ENCODE measurements at regions not wholly inside any gene's neighbourhood (a gene's known extent, or its start where the extent isn't known, plus 50 kb on each side); places are given as distances from the start of the nearest gene placed in this dataset.
A peak's percentile ranks its signal among the peaks of the same experiment; 100 is the strongest.

GRCh38 chr10:130371156-130371555, 235.0 kb downstream of the GLRX3 start:
- ATAC-seq (ENCODE audit: low FRiP score in 2 of 2) (no peak), DNase-seq (no peak)
- Histone ChIP-seq H3K27me3 (no peaks in the 10 kb centered on the region), H3K36me3 (no peaks in the 10 kb centered on the region), H3K27ac (no peak overlapping the region), H3K4me3 (no peak overlapping the region), H3K9me3 (no peaks in the 10 kb centered on the region), H3K4me1 (no peaks in the 10 kb centered on the region)
- WGBS, 2 donors, result 17 to 62% methylated on average over 1 to 6 of the region's 6 CpGs
- TF ChIP-seq POLR2AphosphoS5 (IDR thresholded peaks at IDR 0.05), result no peak
- no peak for TF ChIP-seq CTCF (IDR thresholded peaks at IDR 0.05)
- no peak for TF ChIP-seq POLR2A (IDR thresholded peaks at IDR 0.05)
- TF ChIP-seq EP300 (IDR thresholded peaks at IDR 0.05), result no peak

- DNase-seq, result peak in 1 of 2 donors; percentile 13
Observed at GRCh38 chr10:130371666-130372065, 235.5 kb downstream of the GLRX3 start.

GRCh38 chr10:130372222-130372621, 236.0 kb downstream of the GLRX3 start:
- Histone ChIP-seq H3K4me3 (no peak overlapping the region), H3K4me1 (no peaks in the 10 kb centered on the region), H3K27me3 (no peaks in the 10 kb centered on the region), H3K27ac (no peak overlapping the region), H3K36me3 (no peaks in the 10 kb centered on the region), H3K9me3 (no peaks in the 10 kb centered on the region)
- ATAC-seq (ENCODE audit: low FRiP score in 2 of 2), result peak in 1 of 2 donors; percentile 6
- TF ChIP-seq POLR2AphosphoS5 (IDR thresholded peaks at IDR 0.05) (no peak), POLR2A (IDR thresholded peaks at IDR 0.05) (no peak), CTCF (IDR thresholded peaks at IDR 0.05) (no peak), EP300 (IDR thresholded peaks at IDR 0.05) (no peak)
- 86 to 91% methylated on average over 7 to 9 of the region's 11 CpGs for WGBS, 2 donors
- peak in 1 of 2 donors; percentile 12 for DNase-seq

More at GRCh38 chr10:130371666-130372065, 235.5 kb downstream of the GLRX3 start:
- no peaks in the 10 kb centered on the region for H3K4me1 ChIP-seq
- H3K9me3 ChIP-seq, result no peaks in the 10 kb centered on the region
- no peak for TF ChIP-seq POLR2A (IDR thresholded peaks at IDR 0.05)
- TF ChIP-seq POLR2AphosphoS5 (IDR thresholded peaks at IDR 0.05), result no peak
- no peak for TF ChIP-seq CTCF (IDR thresholded peaks at IDR 0.05)
- TF ChIP-seq EP300 (IDR thresholded peaks at IDR 0.05), result no peak
- H3K36me3 ChIP-seq, result no peaks in the 10 kb centered on the region
- H3K27ac ChIP-seq, result no peak overlapping the region
- 55 to 67% methylated on average over 8 to 16 of the region's 16 CpGs for WGBS, 2 donors
- H3K4me3 ChIP-seq, result no peak overlapping the region
- ATAC-seq (ENCODE audit: low FRiP score in 2 of 2), result no peak
- no peaks in the 10 kb centered on the region for H3K27me3 ChIP-seq

GRCh38 chr10:130372866-130373265, 236.7 kb downstream of the GLRX3 start:
- Histone ChIP-seq H3K27ac (no peak overlapping the region), H3K4me3 (no peak overlapping the region), H3K9me3 (no peaks in the 10 kb centered on the region), H3K36me3 (no peaks in the 10 kb centered on the region), H3K4me1 (no peaks in the 10 kb centered on the region), H3K27me3 (no peaks in the 10 kb centered on the region)
- no peak for ATAC-seq (ENCODE audit: low FRiP score in 2 of 2)
- DNase-seq, result no peak
- TF ChIP-seq POLR2A (IDR thresholded peaks at IDR 0.05) (no peak), CTCF (IDR thresholded peaks at IDR 0.05) (no peak), POLR2AphosphoS5 (IDR thresholded peaks at IDR 0.05) (no peak), EP300 (IDR thresholded peaks at IDR 0.05) (no peak)
- 79 to 80% methylated on average over 9 of the region's 9 CpGs for WGBS, 2 donors

- no peak for DNase-seq
- TF ChIP-seq CTCF (IDR thresholded peaks at IDR 0.05), result no peak
- no peak for TF ChIP-seq POLR2A (IDR thresholded peaks at IDR 0.05)
- TF ChIP-seq EP300 (IDR thresholded peaks at IDR 0.05), result no peak
- no peak for TF ChIP-seq POLR2AphosphoS5 (IDR thresholded peaks at IDR 0.05)
- WGBS, 2 donors, result 41 to 56% methylated on average over 13 to 17 of the region's 17 CpGs
Observed at GRCh38 chr10:130377986-130378540, 241.9 kb downstream of the GLRX3 start.

More at GRCh38 chr10:130377986-130378540, 241.9 kb downstream of the GLRX3 start:
- no peak overlapping the region for H3K27ac ChIP-seq
- no peak overlapping the region for H3K4me3 ChIP-seq
- no peaks in the 10 kb centered on the region for H3K27me3 ChIP-seq
- no peaks in the 10 kb centered on the region for H3K36me3 ChIP-seq
- no peaks in the 10 kb centered on the region for H3K9me3 ChIP-seq
- ATAC-seq (ENCODE audit: low FRiP score in 2 of 2), result no peak
- no peaks in the 10 kb centered on the region for H3K4me1 ChIP-seq
